H9 (cell line): ENCODE measurements at regions not wholly inside any gene's neighbourhood (a gene's known extent, or its start where the extent isn't known, plus 50 kb on each side); places are given as distances from the start of the nearest gene placed in this dataset.

Experiments
- DNase-seq: peaks from one replicate; pipeline ENCODE4 v3.0.0-alpha.2; 2017
- H2AFZ ChIP-seq: one replicate; pipeline ENCODE4 v1.6.1; 2013; ENCODE audit warnings: mild to moderate bottlenecking, low read length, control low read depth, moderate library complexity
- H2AK5ac ChIP-seq: 2 replicates; pipeline ENCODE4 v1.6.1; 2013; ENCODE audit warnings: low read length, control low read depth, mixed read lengths; ENCODE audit not compliant: insufficient read length
- H2BK120ac ChIP-seq: one replicate; pipeline ENCODE4 v1.6.1; 2013; ENCODE audit warnings: low read depth, mild to moderate bottlenecking, low read length, control low read depth, inconsistent platforms; ENCODE audit not compliant: poor library complexity, severe bottlenecking
- H2BK12ac ChIP-seq: 2 replicates; pipeline ENCODE4 v1.6.1; 2013; ENCODE audit warnings: low read length, control low read depth, mixed read lengths, low read depth; ENCODE audit not compliant: insufficient read length
- H2BK15ac ChIP-seq: 2 replicates; pipeline ENCODE4 v1.6.1; 2013; ENCODE audit warnings: low read depth, low read length, control low read depth
- H2BK20ac ChIP-seq: one replicate; pipeline ENCODE4 v1.6.1; 2013; ENCODE audit warnings: low read depth, mild to moderate bottlenecking, low read length, control low read depth, inconsistent platforms; ENCODE audit not compliant: poor library complexity, severe bottlenecking
- H2BK5ac ChIP-seq: 2 replicates; pipeline ENCODE4 v1.6.1; 2013; ENCODE audit warnings: low read length, control low read depth, mixed read lengths; ENCODE audit not compliant: insufficient read length
- H3K14ac ChIP-seq: 2 replicates; pipeline ENCODE4 v1.6.1; 2013; ENCODE audit warnings: low read length, control low read depth; ENCODE audit not compliant: insufficient read depth
- H3K18ac ChIP-seq: 2 replicates; pipeline ENCODE4 v1.6.1; 2013; ENCODE audit warnings: low read depth, mild to moderate bottlenecking, mixed read lengths, low read length, control low read depth; ENCODE audit not compliant: insufficient read length
- H3K23ac ChIP-seq: 2 replicates; pipeline ENCODE4 v1.6.1; 2013; ENCODE audit warnings: low read length, control low read depth, mixed read lengths, low read depth; ENCODE audit not compliant: insufficient read length
- H3K23me2 ChIP-seq: 2 replicates; pipeline ENCODE4 v1.6.1; 2013; ENCODE audit warnings: low read depth, mild to moderate bottlenecking, mixed read lengths, low read length, control low read depth; ENCODE audit not compliant: insufficient read length, poor library complexity, severe bottlenecking
- H3K27ac ChIP-seq: 2 replicates; pipeline ENCODE4 v1.5.1; 2013; ENCODE audit warnings: low read length, control low read depth, mixed read lengths, low read depth; ENCODE audit not compliant: insufficient read length
- H3K27me3 ChIP-seq: 2 replicates; pipeline ENCODE4 v1.6.1; 2013; ENCODE audit warnings: low read length, control low read depth, inconsistent platforms; ENCODE audit not compliant: insufficient read depth
- H3K4ac ChIP-seq: 2 replicates; pipeline ENCODE4 v1.6.1; 2013; ENCODE audit warnings: low read depth, mild to moderate bottlenecking, control low read depth, inconsistent platforms, low read length, moderate library complexity
- H3K4me1 ChIP-seq: 2 replicates; pipeline ENCODE4 v1.6.1; 2013; ENCODE audit warnings: low read length, control low read depth, inconsistent platforms; ENCODE audit not compliant: insufficient read depth
- H3K4me2 ChIP-seq: 2 replicates; pipeline ENCODE4 v1.6.1; 2013; ENCODE audit warnings: low read length, control low read depth, mixed read lengths; ENCODE audit not compliant: insufficient read length, insufficient read depth
- H3K56ac ChIP-seq: 2 replicates; pipeline ENCODE4 v1.6.1; 2013; ENCODE audit warnings: low read depth, mild to moderate bottlenecking, mixed read lengths, low read length, control low read depth; ENCODE audit not compliant: insufficient read length
- H3K79me1 ChIP-seq: 2 replicates; pipeline ENCODE4 v1.6.1; 2013; ENCODE audit warnings: low read depth, mild to moderate bottlenecking, moderate library complexity, low read length, control low read depth, inconsistent platforms; ENCODE audit not compliant: insufficient read depth, poor library complexity, severe bottlenecking
- H3K79me2 ChIP-seq: 2 replicates; pipeline ENCODE4 v1.6.1; 2013; ENCODE audit warnings: low read length, control low read depth, inconsistent platforms; ENCODE audit not compliant: insufficient read depth
- H3K9ac ChIP-seq: 2 replicates; pipeline ENCODE4 v1.6.1; 2013; ENCODE audit warnings: low read length, control low read depth, mixed read lengths; ENCODE audit not compliant: insufficient read length; ENCODE audit errors: extremely low read depth
- H3K9me3 ChIP-seq: one replicate; pipeline ENCODE4 v1.6.1; 2013; ENCODE audit warnings: low read depth, low read length, inconsistent platforms; ENCODE audit not compliant: control insufficient read depth
- H3T11ph ChIP-seq: one replicate; pipeline ENCODE4 v1.6.1; 2013; ENCODE audit warnings: mild to moderate bottlenecking, low read length, control low read depth, inconsistent platforms
- H4K20me1 ChIP-seq: one replicate; pipeline ENCODE4 v1.6.1; 2013; ENCODE audit not compliant: control insufficient read depth, insufficient read length, insufficient read depth
- H4K5ac ChIP-seq: 2 replicates; pipeline ENCODE4 v1.6.1; 2013; ENCODE audit warnings: low read depth, mild to moderate bottlenecking, mixed read lengths, low read length, control low read depth; ENCODE audit not compliant: insufficient read length
- H4K8ac ChIP-seq: replicated peaks from 2 replicates; pipeline ENCODE4 v1.6.1; 2013; ENCODE audit warnings: low read length, control low read depth, mixed read lengths, low read depth; ENCODE audit not compliant: insufficient read length
- H4K91ac ChIP-seq: 2 replicates; pipeline ENCODE4 v1.6.1; 2013; ENCODE audit warnings: low read depth, mild to moderate bottlenecking, moderate library complexity, mixed read lengths, low read length, control low read depth; ENCODE audit not compliant: insufficient read length
- H3K27ac Mint-ChIP-seq, 3 experiments: 2 replicates in 2 of 3; 3 replicates in 1 of 3; pipeline ENCODE4 v1.8.0; 2020 to 2021; ENCODE audit warnings: mixed read lengths in 3 of 3, mild to moderate bottlenecking in 1 of 3, moderate library complexity in 1 of 3
- H3K27me3 Mint-ChIP-seq: 2 replicates; pipeline ENCODE4 v1.8.0; 2021; ENCODE audit warnings: low read depth, mild to moderate bottlenecking, moderate library complexity, mixed read lengths
- H3K36me3 Mint-ChIP-seq, 3 experiments: 2 replicates in 2 of 3; 3 replicates in 1 of 3; pipeline ENCODE4 v1.8.0; 2020 to 2021; ENCODE audit warnings: low read depth in 3 of 3, mixed read lengths in 3 of 3; ENCODE audit not compliant: insufficient read depth in 1 of 3
- H3K4me1 Mint-ChIP-seq, 2 experiments: 2 replicates each; pipeline ENCODE4 v1.8.0; 2020; ENCODE audit warnings: mixed read lengths in 2 of 2
- H3K4me3 Mint-ChIP-seq, 2 experiments: 2 replicates in 1 of 2; 3 replicates in 1 of 2; pipeline ENCODE4 v1.8.0; 2020 to 2021; ENCODE audit warnings: mild to moderate bottlenecking in 2 of 2, mixed read lengths in 2 of 2, moderate library complexity in 1 of 2
- H3K9me3 Mint-ChIP-seq, 2 experiments: 2 replicates in 1 of 2; 3 replicates in 1 of 2; pipeline ENCODE4 v1.8.0; 2020; ENCODE audit warnings: mild to moderate bottlenecking in 2 of 2, mixed read lengths in 2 of 2, moderate library complexity in 1 of 2
- CTCF ChIP-seq: fragments of 200-600 bp; sonication (generic); conservative IDR thresholded peaks from 3 replicates; pipeline ENCODE4 v1.8.0; 2021; ENCODE audit warnings: antibody characterized with exemption, mild to moderate bottlenecking
- WGBS: extraction: QIAGEN DNeasy Blood & Tissue Kit; methylation state at CpG from one replicate; pipeline ENCODE4 v1.1.7; 2013; ENCODE audit warnings: missing lambda C conversion rate, low lambda C conversion rate, mixed read lengths; ENCODE audit not compliant: insufficient read length; ENCODE audit errors: extremely low coverage; 5-methylcytosine and 5-hydroxymethylcytosine counted together

GRCh38 chr3:106116733-106117489 is 248.1 kb upstream of the CBLB start:
- no peaks in the 10 kb centered on the region for H3K79me1 ChIP-seq
- no peaks in the 10 kb centered on the region for H3K9me3 ChIP-seq
- no peak overlapping the region for H2BK12ac ChIP-seq
- no peaks in the 10 kb centered on the region; a peak in 1 of 5 replicates for H3K9me3 Mint-ChIP-seq
- H4K5ac ChIP-seq, result no peak overlapping the region
- H3K36me3 Mint-ChIP-seq, result no peaks in the 10 kb centered on the region
- H2BK5ac ChIP-seq, result no peak overlapping the region
- no peaks in the 10 kb centered on the region for H3K79me2 ChIP-seq
- no peak overlapping the region for H3K18ac ChIP-seq
- no CpG with 5 or more reads among the region's 7 CpGs for WGBS
- no peak overlapping the region for H3T11ph ChIP-seq
- no peak overlapping the region for H2AFZ ChIP-seq
- H3K4ac ChIP-seq, result no peak overlapping the region
- no peaks in the 10 kb centered on the region for H4K20me1 ChIP-seq
- no peak overlapping the region for H3K27ac ChIP-seq
- no peak overlapping the region for H2BK20ac ChIP-seq
- H3K14ac ChIP-seq, result no peak overlapping the region
- no peak overlapping the region for H2BK15ac ChIP-seq
- no peak for DNase-seq
- no peaks in the 10 kb centered on the region for H3K4me1 ChIP-seq
- H3K23ac ChIP-seq, result no peak overlapping the region
- H3K4me1 Mint-ChIP-seq, result no peaks in the 10 kb centered on the region; a peak in 1 of 4 replicates
- no peaks in the 10 kb centered on the region for H3K27me3 ChIP-seq
- H4K91ac ChIP-seq, result no peak overlapping the region
- no peak overlapping the region for H3K4me2 ChIP-seq
- no peak overlapping the region for H3K56ac ChIP-seq
- no peak overlapping the region for H3K9ac ChIP-seq
- H4K8ac ChIP-seq, result no peak overlapping the region
- H3K23me2 ChIP-seq, result no peaks in the 10 kb centered on the region
- no peak overlapping the region for H2AK5ac ChIP-seq
- H3K27me3 Mint-ChIP-seq, result no peaks in the 10 kb centered on the region
- H2BK120ac ChIP-seq, result no peak overlapping the region
- H3K4me3 Mint-ChIP-seq, result no peak overlapping the region
- H3K27ac Mint-ChIP-seq, result peak overlapping the region in 1 of 3 experiments; percentile 63; a peak in 2 of 7 replicates
- no peak for TF ChIP-seq CTCF
